GM19463 (cell line): ENCODE measurements at regions not wholly inside any gene's neighbourhood (a gene's known extent, or its start where the extent isn't known, plus 50 kb on each side); places are given as distances from the start of the nearest gene placed in this dataset.

Experiments
- ATAC-seq: cut with Tn5 transposase; IDR thresholded peaks from one replicate; pipeline ENCODE4 v1.9.1; 2021; ENCODE audit warnings: mild to moderate bottlenecking, moderate library complexity; ENCODE audit not compliant: unreplicated experiment

DNA sequence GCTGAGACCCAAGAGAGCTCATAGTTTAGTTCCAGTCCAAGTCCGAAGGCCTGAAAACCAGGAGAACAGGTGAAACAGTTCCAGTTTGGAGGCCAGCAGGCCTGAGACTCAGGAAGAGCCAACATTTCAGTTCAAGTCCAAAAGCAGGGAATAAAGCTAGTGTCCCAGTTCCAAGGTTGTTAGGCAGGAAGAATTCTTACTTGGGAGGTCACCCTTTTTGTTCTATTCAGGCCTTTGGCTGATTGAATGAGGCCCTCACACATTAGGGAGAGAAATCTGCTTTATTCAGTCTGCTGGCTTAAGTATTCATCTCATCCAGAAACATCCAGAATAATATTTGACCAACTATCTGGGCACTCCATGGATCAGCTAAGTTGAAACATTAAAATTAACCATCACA is 294.6 kb downstream of the PCNX1 start:
- ATAC-seq = no peak

DNA sequence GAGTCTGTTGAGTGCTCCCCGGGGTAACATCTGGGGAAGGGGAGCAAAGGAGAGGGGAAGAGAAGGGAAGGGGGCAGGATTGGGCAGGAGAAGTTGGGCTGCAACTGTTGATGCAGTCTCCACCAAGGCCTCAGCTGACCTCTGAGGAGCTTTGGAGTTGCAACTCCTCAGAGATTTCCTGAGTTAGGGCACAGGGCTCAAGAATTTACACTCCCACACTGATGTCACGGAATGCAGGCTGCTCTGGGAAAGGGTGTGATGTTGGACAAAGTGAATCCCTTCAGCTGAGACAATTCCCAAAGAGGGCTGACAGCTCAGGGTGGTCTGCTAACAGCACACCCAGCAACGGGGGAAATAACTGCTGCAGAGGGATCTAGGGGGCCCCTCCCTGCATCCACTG is 295.6 kb downstream of the PCNX1 start:
- ATAC-seq = no peak

DNA sequence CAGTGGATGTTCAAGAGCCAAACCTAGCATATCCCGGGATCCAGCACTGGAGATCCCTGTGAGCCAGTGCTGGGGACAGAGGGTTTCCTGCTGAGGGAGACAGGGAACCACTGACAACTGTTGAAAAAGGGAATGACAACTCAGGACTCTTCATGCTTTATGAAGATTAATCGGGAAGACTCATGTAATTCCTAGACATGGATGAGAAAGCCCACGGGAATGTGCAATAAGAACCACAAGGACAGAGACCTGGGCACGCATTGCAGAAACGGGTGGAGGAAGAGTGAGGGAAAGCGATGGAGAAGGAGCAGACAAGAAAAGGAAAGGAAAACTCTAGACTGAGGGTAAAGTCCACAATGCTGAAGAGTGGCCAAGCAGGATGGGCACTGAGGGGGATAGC is 296.0 kb downstream of the PCNX1 start:
- ATAC-seq = no peak

DNA sequence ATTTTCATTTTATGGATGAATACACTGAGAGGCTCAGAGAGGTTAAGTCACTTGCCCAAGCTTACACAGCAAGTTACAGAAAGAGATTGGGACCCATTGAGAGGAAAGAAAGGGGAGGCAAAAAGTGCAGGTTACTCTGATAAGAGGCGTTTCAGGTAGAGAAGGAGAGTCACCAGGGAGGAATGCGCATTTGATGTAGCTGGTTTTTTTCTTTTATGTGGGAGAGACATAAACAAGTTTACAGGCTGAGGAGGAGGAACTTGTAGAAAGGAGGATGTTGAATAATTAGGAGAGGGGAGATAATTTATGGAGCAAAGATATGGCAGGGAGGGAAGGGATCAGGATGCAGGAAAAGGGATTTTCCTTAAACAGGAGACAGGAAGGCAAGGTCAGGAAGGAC is 297.0 kb downstream of the PCNX1 start:
- ATAC-seq = no peak

DNA sequence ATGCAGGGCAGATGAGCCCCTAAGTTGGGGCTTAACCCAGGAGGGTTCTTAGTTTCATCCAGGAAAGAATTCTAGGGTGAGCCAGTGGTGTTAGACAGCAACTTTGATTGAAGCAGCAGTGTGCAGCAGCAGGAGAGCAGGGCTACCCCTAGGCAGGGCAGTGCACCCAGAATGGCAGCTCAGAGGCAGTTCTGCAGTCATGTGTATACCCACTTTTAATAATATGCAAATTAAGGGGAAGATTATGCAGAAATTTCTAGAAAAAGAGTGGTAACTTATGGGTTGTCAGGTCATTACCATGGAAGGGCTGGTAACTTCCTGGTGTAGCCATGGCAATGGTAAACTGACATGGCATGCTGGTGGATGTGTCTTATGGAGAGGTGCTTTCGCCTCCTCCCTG is 297.5 kb downstream of the PCNX1 start:
- ATAC-seq = no peak

DNA sequence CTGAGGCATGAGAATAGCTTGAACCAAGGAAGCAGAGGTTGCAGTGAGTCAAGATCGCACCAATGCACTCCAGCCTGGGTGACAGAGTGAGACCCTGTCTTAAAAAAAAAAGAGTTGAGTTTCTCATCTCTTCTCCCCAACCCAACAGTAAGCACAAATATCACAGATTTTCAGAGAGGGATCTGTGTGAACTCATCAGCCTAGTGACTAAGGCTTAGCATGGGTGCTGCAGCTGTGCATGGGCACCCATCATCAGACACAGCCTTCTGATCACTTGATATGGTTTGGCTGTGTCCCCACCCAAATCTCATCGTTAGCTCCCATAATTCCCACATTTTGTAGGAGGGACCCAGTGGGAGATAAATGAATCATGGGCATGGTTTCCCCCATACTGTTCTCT is 298.9 kb downstream of the PCNX1 start:
- no peak for ATAC-seq

DNA sequence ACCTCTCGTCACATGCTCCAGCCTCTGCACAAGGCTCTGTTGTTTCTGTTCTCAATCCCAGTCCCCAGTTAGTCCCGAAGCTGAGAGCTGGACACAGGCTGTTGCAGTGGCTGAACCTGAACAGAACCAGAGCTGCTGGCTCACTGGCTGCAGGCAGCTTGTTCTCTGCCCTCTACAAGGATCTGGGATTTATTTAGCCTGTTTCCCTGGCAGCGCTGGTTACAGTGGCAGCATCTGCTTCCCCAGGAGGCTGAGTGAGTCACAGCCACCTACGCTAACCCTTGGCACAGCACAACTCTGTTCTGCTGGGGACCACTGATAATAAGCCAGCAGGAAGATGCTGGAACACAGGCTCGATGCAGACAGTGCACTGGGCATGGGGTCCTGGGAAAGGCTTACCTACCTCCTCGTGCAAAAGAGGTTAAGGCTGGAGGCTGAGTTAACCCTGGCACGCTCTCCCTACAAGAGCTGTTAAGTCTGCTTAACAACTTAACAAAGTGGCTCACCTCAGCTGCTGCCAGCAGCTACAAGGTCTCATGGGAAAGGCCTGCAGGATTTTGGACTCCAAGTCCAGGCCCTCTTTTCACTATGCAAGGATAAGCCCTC is 299.6 kb downstream of the PCNX1 start:
- ATAC-seq = no peak

DNA sequence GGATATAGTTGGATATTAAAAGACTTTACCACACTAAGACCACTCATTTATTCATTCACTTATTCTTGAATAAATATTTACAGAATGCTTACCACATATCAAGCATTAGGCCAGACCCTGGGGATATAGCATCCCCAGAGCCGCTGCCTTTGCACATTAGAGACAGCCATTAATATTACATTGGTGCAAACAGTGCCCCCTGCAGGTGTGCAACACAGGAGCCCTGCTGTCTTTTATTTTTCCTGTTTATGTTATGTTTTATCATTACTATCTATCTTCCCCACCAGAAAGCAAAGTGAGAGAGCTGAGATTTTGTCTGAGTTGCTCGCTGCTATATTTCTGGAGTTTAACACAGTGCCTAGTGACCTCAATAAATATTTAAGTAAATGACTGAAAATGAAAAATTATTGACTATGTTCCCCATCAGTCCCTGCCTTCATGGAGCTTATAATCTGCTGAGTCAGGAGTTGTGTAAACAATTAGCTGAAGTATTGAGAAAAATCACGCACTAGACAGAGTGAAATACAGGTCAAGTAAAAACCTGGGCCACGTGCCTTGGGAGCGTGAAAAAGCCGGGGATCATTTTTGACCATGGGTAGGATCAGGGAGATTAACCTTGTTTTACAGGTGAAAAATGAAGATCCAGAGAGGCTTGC is 301.6 kb downstream of the PCNX1 start:
- ATAC-seq = no peak

DNA sequence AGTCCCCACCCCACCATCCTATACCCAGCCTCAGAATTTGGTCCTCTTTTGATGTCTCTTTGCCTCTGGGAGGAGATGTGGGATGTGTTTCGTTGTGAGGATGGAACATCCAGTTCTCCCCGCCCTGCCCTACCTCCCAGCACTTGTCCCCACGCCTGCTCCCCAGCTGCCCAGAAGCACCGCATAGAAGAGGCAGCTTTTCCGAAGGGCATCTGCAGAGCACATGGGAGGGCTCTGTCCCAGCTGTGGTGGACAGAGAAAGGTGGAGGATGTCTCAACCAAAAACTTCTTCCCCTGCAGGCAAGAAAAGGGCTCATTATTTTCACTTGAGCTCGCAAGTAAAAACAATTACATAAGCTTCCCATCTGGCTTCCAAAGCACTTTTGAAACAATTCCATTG is 302.6 kb downstream of the PCNX1 start:
- no peak for ATAC-seq

DNA sequence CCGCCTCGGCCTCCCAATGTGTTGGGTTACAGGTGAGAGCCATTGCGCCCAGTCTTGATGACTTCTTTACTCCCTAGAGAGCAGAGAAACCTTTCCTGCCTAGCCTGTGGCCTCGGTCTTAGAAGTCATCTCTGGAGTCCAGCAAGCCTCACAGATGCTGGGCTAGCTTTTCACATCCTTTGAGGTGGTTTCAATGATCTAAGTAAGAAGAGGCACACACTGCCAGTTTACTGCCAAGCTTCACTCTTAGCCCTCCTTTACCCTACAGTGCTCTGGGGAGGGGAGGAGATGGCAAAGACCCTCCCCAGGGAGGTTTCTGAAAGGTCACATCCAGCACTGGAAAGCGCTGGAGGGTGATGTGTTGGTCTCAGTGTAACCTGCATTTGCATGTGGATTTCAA is 304.8 kb downstream of the PCNX1 start:
- ATAC-seq = no peak

DNA sequence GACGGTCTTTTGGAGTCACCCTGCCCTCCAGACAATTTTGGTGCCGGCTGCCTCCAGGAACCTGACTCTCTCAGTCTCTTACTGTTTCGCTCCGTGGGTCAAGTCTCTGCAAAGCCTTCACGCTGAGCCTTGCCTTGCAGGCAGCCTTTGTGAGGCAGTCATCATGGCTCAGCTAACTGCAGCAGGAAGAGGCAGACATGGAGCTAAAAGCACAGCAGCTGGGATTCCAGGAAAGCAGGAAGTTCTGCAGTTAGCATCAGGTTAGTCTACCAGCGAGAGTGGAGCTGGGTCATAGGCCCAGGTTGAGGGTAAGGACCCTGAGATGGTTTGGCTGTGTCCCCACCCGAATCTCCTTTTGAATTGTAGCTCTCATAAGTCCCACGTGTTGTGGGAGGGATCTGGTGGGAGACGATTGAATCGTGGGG is 305.4 kb downstream of the PCNX1 start:
- no peak for ATAC-seq

DNA sequence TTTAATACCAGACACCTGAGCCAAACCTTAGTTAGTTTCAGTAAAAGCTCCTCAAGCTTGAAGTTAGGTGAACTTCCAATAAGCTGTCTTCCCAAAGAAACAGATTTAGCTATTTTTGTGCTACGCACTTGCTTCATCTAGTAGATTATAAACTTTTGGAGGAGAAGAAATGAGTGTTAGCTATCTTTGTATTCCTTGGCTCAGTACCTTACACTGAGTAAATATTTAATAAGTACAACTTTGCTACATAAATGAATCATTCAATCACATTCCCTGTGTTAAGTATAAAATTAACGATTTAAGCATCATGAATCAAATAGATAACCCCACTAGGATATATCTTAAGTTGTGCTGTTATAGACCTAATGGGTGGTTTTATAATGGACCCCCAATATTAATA is 307.0 kb downstream of the PCNX1 start:
- no peak for ATAC-seq

DNA sequence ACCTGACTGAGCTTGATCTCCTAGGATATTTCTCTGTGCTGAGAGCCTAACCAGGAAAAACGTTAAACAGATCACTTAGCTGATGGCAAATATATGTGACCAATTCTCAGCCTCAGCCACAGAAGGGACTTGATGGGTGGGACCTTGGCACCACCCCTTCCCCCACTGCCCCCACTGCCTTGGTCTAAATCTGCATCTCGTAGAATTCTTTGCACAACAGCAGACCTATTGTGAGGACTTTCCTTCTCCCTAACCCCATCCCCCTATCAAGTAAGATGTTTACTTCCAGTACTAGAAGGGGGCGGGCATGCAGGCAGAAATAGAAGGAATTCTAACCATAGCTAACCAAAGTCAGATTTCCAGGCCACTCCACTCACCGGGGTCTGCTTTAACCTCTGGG is 313.2 kb downstream of the PCNX1 start:
- no peak for ATAC-seq

DNA sequence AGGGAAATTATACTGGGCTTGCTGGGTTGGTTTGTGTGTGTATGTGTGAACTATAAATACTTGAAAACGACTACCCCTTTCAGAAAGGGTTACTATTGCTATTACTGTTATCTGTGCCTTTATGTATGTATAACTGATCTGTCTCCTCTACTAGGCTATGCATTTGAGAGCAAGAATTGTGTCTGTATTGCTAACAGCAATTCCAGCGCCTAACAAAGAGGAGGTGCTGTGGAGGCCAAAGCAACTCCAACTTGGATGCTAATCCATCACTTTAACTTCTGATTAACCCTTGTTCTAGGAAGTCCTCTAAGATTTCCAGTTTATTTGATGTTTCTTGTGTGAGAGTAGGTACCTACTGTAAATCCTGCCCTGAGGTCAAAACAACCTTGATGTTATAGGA is 313.9 kb downstream of the PCNX1 start:
- no peak for ATAC-seq

DNA sequence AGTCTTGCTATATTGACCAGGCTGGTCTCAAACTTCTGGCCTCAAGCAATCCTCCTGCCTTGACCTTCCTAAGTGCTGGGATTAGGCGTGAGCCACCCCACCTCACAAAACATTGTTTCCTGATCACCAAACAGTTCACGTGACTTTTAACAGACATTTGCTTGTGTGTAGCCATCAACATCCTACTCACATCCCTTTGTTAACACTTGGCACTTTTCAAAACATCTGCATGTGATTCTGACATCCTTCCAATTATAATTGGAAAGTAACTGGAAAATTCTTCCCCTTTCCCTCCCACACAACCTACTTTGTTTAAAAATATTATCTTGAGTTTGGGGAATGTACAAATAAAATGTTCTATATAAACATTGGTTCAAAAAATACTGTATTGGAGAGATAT is 317.9 kb downstream of the PCNX1 start:
- ATAC-seq = no peak

DNA sequence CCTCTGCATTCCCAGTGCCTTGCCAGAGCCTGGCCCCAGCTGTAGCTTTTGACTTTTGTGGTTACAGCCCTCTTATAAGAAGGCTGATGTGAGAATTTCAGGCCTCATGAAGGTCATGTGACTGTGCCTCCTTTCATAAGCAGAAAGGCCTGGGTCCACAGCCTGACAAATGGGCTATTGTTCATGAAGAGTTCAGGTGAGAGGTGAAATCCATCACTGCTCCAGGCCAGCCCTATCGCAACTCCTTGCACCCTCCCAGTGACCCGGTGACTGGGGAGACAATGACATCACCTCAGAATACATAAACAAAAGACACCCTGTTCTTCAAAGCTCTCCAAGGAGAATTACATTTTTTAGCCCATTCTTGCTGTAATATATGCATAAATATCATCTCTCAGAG is 321.5 kb downstream of the PCNX1 start:
- no peak for ATAC-seq

DNA sequence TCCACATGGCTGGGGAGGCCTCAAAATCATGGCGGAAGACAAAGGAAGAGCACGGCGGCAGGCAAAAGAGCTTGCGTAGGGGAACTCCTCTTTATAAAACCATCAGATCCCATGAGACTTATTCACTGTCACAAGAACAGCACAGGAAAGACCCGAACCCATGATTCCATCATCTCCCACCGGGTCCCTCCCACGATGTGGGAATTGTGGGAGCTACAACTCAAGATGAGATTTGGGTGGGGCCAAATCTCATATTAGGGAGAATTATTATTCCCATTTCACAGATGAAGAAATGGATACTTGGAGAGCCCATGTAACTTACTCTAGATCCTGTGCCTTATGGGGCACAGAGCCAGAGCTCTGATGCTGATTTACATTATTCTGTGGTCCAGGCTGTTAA is 322.6 kb downstream of the PCNX1 start:
- no peak for ATAC-seq

DNA sequence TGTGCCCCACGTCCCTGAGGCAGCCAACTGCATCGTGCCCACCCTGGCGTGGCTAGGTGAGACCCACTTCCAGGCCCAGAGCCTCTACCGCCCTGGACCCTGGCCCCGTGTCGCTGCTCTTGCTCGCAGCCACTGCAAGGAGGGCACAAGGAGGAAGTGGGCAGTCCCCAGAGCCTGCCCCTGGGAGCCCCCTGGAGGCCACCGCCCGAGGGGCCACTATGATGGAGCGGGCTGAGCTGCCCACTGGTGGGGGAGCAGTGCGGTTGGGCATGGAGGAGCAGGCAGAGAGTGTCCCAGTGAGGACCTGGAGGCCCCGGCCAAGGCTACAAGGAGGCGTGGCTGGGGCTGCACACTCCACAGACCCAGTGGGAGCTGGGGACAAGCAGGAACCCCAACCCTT is 323.6 kb downstream of the PCNX1 start:
- ATAC-seq = no peak

DNA sequence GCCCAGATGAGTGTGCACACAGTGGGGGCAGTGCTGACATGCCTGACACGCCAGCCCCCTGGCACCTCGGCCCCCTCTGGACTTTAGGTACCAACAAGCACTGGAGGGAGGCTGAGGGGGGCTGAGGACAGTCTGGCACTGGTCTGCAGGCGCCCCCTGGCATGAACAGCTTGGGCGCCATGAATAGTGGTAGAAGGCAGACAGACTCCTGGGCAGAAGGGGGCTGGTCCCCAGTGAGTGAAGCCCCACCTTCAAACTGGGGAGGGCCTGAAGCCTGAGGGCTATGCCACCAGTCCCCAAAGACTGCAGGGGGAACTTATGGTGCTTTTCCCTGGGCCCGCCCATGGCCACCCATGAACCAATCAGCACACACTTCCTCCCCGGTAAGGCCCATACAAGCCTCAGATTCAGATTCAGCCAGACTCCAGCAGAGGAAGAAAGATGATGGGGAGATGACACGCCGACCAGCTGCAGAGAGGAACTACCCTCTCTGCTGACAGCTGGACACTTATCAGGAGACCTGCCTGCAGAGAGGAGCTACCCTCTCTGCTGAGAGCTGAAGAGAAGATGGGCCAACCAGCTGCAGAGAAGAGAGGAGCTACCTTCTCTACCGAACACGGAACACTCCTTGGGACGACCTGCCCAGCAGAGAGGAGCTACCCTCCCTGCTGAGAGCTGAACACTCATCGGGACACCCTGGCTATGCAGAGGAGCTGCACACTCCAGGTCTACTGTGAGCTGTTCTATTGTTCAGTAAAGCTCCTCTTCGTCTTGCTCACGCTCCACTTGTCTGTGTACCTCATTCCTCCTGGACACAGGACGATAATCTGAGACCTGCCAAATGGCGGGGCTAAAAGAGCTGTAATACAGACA is 324.5 kb downstream of the PCNX1 start:
- peak; percentile 80 for ATAC-seq

DNA sequence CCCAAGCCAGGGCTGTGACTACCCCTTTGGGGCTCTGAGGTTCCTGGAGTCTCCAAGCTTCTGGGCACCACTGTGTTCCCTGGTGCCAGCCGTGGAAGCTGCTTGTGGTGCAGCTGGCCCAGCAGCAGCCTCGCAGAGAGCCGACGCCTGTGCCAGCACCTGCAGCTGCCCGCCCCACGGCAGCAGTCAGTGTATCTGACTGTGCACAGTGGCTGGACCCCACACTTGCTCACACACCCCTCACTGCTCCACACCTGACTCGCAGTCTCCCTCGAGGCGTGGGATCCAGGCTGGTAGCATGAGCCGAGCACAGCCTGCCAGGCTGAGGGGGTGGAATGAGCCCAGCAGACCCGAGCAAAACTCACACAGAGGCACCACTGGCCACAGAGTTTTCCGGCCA is 325.2 kb downstream of the PCNX1 start:
- ATAC-seq = no peak

DNA sequence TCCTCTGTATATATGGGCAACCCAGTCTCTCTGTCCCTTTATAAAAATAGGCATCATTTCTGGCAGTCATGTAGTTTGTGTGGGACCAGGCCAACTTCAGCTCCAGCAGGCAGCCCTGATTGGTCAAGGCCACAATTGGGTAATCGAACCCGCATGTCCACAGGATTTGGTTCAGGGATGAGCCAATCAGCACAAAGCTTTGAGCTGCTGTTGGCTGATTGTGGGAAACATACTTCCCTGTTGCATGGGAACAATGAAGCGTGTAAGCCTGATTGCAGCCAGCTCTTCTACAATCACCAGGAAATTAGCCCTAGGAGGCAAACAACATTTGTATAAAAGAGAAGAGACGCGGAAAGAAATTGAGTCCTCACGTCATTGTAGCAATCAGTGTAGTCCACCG is 328.6 kb downstream of the PCNX1 start:
- ATAC-seq = no peak

DNA sequence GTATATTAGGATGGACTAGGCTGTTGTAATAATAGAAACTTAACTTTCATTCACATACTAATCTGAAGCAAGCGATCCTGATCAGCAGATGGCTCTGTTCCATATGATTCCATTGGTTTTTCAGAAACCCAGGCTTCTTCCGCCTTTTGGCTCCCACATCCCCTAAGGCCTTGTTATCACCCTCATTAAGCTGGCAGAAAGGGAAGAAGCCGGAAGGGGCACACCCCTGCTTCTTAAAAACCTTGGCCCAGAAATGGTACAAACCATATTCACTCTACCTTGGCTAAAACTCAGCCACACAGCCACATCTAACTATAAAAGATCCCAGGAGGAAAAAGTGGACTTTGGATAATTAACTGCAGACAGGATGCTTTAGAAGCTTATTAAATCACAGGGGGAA is 329.2 kb downstream of the PCNX1 start:
- ATAC-seq = no peak
